Stimulated activated CD8-positive, alpha-beta memory T cell treated with anti-CD3 and anti-CD28 coated beads, Interleukin-4, amount 100 ng/mL, for 24 hours (primary cell): ENCODE measurements at regions not wholly inside any gene's neighbourhood (a gene's known extent, or its start where the extent isn't known, plus 50 kb on each side); places are given as distances from the start of the nearest gene placed in this dataset.

Source experiments
- DNase-seq: peaks from one replicate; pipeline ENCODE4 v3.0.0-alpha.2; 2020; ENCODE audit warnings: low read depth

- DNase-seq, result no peak
Measured at GRCh38 chr14:71202881-71203280, 295.6 kb downstream of the PCNX1 start.

- DNase-seq, result no peak
Measured at GRCh38 chr14:71203306-71203705, 296.0 kb downstream of the PCNX1 start.

GRCh38 chr14:71204231-71204630, 297.0 kb downstream of the PCNX1 start:
- DNase-seq, result no peak

- no peak for DNase-seq
Measured at GRCh38 chr14:71204768-71205167, 297.5 kb downstream of the PCNX1 start.

- no peak for DNase-seq
Measured at GRCh38 chr14:71206123-71206522, 298.9 kb downstream of the PCNX1 start.

- no peak for DNase-seq
Measured at GRCh38 chr14:71206766-71207371, 299.6 kb downstream of the PCNX1 start.

- DNase-seq, result no peak
Measured at GRCh38 chr14:71208702-71209357, 301.6 kb downstream of the PCNX1 start.

- no peak for DNase-seq
Measured at GRCh38 chr14:71209888-71210287, 302.6 kb downstream of the PCNX1 start.

- DNase-seq, result no peak
Measured at GRCh38 chr14:71212093-71212492, 304.8 kb downstream of the PCNX1 start.

GRCh38 chr14:71212683-71213107, 305.4 kb downstream of the PCNX1 start:
- DNase-seq, result no peak

- no peak for DNase-seq
Measured at GRCh38 chr14:71214241-71214640, 307.0 kb downstream of the PCNX1 start.

GRCh38 chr14:71220462-71220861, 313.2 kb downstream of the PCNX1 start:
- no peak for DNase-seq

GRCh38 chr14:71221119-71221518, 313.9 kb downstream of the PCNX1 start:
- DNase-seq, result no peak

GRCh38 chr14:71225113-71225512, 317.9 kb downstream of the PCNX1 start:
- no peak for DNase-seq

- DNase-seq, result no peak
Measured at GRCh38 chr14:71228711-71229110, 321.5 kb downstream of the PCNX1 start.

- DNase-seq, result no peak
Measured at GRCh38 chr14:71229875-71230274, 322.6 kb downstream of the PCNX1 start.

- no peak for DNase-seq
Measured at GRCh38 chr14:71230897-71231296, 323.6 kb downstream of the PCNX1 start.

- no peak for DNase-seq
Measured at GRCh38 chr14:71231521-71232393, 324.5 kb downstream of the PCNX1 start.

GRCh38 chr14:71232506-71232905, 325.2 kb downstream of the PCNX1 start:
- no peak for DNase-seq

GRCh38 chr14:71235875-71236274, 328.6 kb downstream of the PCNX1 start:
- DNase-seq, result no peak

- no peak for DNase-seq
Measured at GRCh38 chr14:71236487-71236886, 329.2 kb downstream of the PCNX1 start.

GRCh38 chr14:71237556-71237955, 330.3 kb downstream of the PCNX1 start:
- no peak for DNase-seq

GRCh38 chr14:71238835-71239234, 331.6 kb downstream of the PCNX1 start:
- DNase-seq, result no peak
